Stomach (tissue), 4 donors: ENCODE measurements at regions not wholly inside any gene's neighbourhood (a gene's known extent, or its start where the extent isn't known, plus 50 kb on each side); places are given as distances from the start of the nearest gene placed in this dataset.

ENCODE experiments used
- CTCF ChIP-seq, 7 experiments: fragments of 450-650 bp in 4 of 7; fragments of 200-600 bp in 3 of 7; sonication (generic) in 3 of 7; IDR thresholded peaks; one replicate each; pipeline ENCODE4 v1.5.1; 2016 to 2019; ENCODE audit warnings: antibody characterized with exemption in 7 of 7, control low read depth in 2 of 7, mild to moderate bottlenecking in 1 of 7
- EP300 ChIP-seq: sonication (generic); formaldehyde crosslinking; IDR thresholded peaks from one replicate; pipeline ENCODE4 v1.6.1; 2017; ENCODE audit warnings: antibody characterized with exemption
- POLR2A ChIP-seq, 4 donors: fragments of 450-650 bp; IDR thresholded peaks; one replicate each; pipeline ENCODE4 v1.6.1; 2016; ENCODE audit warnings: antibody characterized with exemption in 4 of 4, control low read depth in 2 of 4, mild to moderate bottlenecking in 1 of 4, moderate library complexity in 1 of 4
- POLR2AphosphoS5 ChIP-seq, 3 donors: sonication (generic); formaldehyde crosslinking; IDR thresholded peaks; one replicate each; pipeline ENCODE4 v1.6.1; 2016; ENCODE audit warnings: antibody characterized with exemption in 3 of 3

- TF ChIP-seq POLR2A (IDR thresholded peaks at IDR 0.05) (no peak), CTCF (IDR thresholded peaks at IDR 0.05) (no peak), POLR2AphosphoS5 (IDR thresholded peaks at IDR 0.05) (no peak), EP300 (no peak)
Observed at GRCh38 chr5:154542581-154542980, 64.6 kb upstream of the HAND1 start.
